ENCODE measurements at regions not wholly inside any gene's neighbourhood (a gene's known extent, or its start where the extent isn't known, plus 50 kb on each side); places are given as distances from the start of the nearest gene placed in this dataset.
"Not testable (repeated sequence)": the region's sequence is repeated elsewhere in the genome, so short reads cannot be mapped to it uniquely, and the experiment has no call there.

DNA sequence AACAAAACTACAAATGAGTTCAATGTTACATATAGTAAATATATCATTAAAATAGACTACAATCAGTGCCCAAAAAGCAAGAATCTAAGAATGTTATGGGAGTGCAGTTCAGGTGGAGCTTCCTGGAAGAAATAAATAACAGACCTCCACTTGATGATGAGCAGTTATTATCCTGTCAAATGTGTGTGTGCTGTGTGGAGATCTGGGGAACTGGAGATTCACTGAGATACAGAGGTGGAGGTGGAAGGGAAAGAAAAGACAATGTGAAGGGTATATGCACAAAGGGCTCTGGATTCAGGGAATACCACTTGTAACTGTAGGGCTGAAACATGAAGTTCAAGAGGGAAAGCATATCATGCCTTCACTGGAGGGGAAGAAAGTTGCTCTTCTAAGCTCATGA lies 331.1 kb downstream of the SEMA3D start:
- Histone ChIP-seq H3K4me1 (no peaks in the 10 kb centered on the region), H3K36me3 (no peaks in the 10 kb centered on the region), H3K27ac (no peak overlapping the region), H3K4me3 (no peak overlapping the region), H3K27me3 (no peaks in the 10 kb centered on the region), H3K9me3 (peaks cover 0 to 2% (median 0%) of the 10 kb centered on the region in 4 donors)
- TF ChIP-seq CTCF (IDR thresholded peaks at IDR 0.05) (no peak), EP300 (IDR thresholded peaks at IDR 0.05) (no peak), POLR2A (IDR thresholded peaks at IDR 0.05) (no peak)
- DNase-seq (ENCODE audit: low spot score in 2 of 2) = no peak

GRCh38 chr7:84848974-84849372 lies 337.9 kb downstream of the SEMA3D start:
- DNase-seq (ENCODE audit: low spot score in 2 of 2); H3K9me3 ChIP-seq; H3K4me1 ChIP-seq: not testable (repeated sequence)

GRCh38 chr7:84848219-84848973 lies 338.5 kb downstream of the SEMA3D start:
- DNase-seq (ENCODE audit: low spot score in 2 of 2) = no peak
- H3K27ac ChIP-seq = no peak overlapping the region
- no peaks in the 10 kb centered on the region for H3K4me1 ChIP-seq
- TF ChIP-seq CTCF (IDR thresholded peaks at IDR 0.05) = no peak
- H3K4me3 ChIP-seq = no peak overlapping the region
- H3K36me3 ChIP-seq = no peaks in the 10 kb centered on the region
- H3K9me3 ChIP-seq = no peaks in the 10 kb centered on the region
- H3K27me3 ChIP-seq = no peaks in the 10 kb centered on the region

More at GRCh38 chr7:84848974-84849372, 337.9 kb downstream of the SEMA3D start:
- H3K4me3 ChIP-seq, H3K27me3 ChIP-seq, H3K27ac ChIP-seq, H3K36me3 ChIP-seq: not testable (repeated sequence)

DNA sequence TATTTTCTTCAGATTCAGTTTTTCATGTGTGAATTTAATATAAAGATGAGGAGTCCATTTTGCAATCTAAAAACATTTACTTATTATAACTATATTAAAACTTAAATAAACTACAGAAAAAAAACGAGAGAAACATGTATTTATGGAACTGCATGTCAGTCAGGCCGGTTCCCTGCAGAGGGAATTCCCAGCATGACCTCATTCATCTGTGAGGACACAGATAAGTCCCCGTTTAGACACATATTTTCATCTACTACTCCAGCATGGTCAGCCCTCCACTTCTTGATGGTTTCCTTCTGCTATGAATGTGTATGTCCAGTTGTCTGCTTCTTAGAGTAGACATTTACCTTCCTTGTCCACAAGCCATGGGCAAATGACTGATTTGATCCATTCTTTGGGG lies 339.1 kb downstream of the SEMA3D start:
- 67 to 76% methylated on average over 3 of the region's 3 CpGs for WGBS, 2 donors
- H3K27ac ChIP-seq = no peak overlapping the region
- DNase-seq (ENCODE audit: low spot score in 2 of 2) = no peak
- TF ChIP-seq CTCF (IDR thresholded peaks at IDR 0.05) (no peak), POLR2A (IDR thresholded peaks at IDR 0.05) (no peak), EP300 (IDR thresholded peaks at IDR 0.05) (no peak)
- no peak overlapping the region for H3K4me3 ChIP-seq
- no peaks in the 10 kb centered on the region for H3K9me3 ChIP-seq
- H3K36me3 ChIP-seq = no peaks in the 10 kb centered on the region
- no peaks in the 10 kb centered on the region for H3K4me1 ChIP-seq
- no peaks in the 10 kb centered on the region for H3K27me3 ChIP-seq

- 80 to 88% methylated on average over 1 of the region's 1 CpG for WGBS, 2 donors
- Histone ChIP-seq H3K4me3 (no peak overlapping the region), H3K27ac (no peak overlapping the region), H3K27me3 (no peaks in the 10 kb centered on the region), H3K36me3 (no peaks in the 10 kb centered on the region), H3K4me1 (no peaks in the 10 kb centered on the region), H3K9me3 (no peaks in the 10 kb centered on the region)
- no peak for DNase-seq (ENCODE audit: low spot score in 2 of 2)
- no peak for TF ChIP-seq EP300 (IDR thresholded peaks at IDR 0.05)
- no peak for TF ChIP-seq POLR2A (IDR thresholded peaks at IDR 0.05)
- TF ChIP-seq CTCF (IDR thresholded peaks at IDR 0.05) = no peak
Measured at GRCh38 chr7:84847038-84847437, 339.8 kb downstream of the SEMA3D start.

GRCh38 chr7:84845971-84846370 lies 340.9 kb downstream of the SEMA3D start:
- H3K4me1 ChIP-seq = no peaks in the 10 kb centered on the region
- 74 to 87% methylated on average over 3 of the region's 3 CpGs for WGBS, 2 donors
- H3K27me3 ChIP-seq = no peaks in the 10 kb centered on the region
- no peaks in the 10 kb centered on the region for H3K36me3 ChIP-seq
- no peaks in the 10 kb centered on the region for H3K9me3 ChIP-seq
- DNase-seq (ENCODE audit: low spot score in 2 of 2) = no peak
- TF ChIP-seq EP300 (IDR thresholded peaks at IDR 0.05) = no peak
- TF ChIP-seq POLR2A (IDR thresholded peaks at IDR 0.05) = no peak
- no peak for TF ChIP-seq CTCF (IDR thresholded peaks at IDR 0.05)
- no peak overlapping the region for H3K27ac ChIP-seq
- no peak overlapping the region for H3K4me3 ChIP-seq

All from tibial nerve (tissue), 4 donors.